HG03439 (cell line): ENCODE measurements at regions not wholly inside any gene's neighbourhood (a gene's known extent, or its start where the extent isn't known, plus 50 kb on each side); places are given as distances from the start of the nearest gene placed in this dataset.
"Not testable (repeated sequence)": the region's sequence is repeated elsewhere in the genome, so short reads cannot be mapped to it uniquely, and the experiment has no call there.

ENCODE experiments used
- ATAC-seq: cut with Tn5 transposase; IDR thresholded peaks from one replicate; pipeline ENCODE4 v1.9.1; 2021; ENCODE audit warnings: mild to moderate bottlenecking, moderate library complexity; ENCODE audit not compliant: unreplicated experiment

- ATAC-seq: no peak
Observed at GRCh38 chr9:82763656-82764055, 299.3 kb downstream of the RASEF start.

GRCh38 chr9:82764061-82764668, 298.8 kb downstream of the RASEF start:
- no peak for ATAC-seq

GRCh38 chr9:82774707-82775231, 288.2 kb downstream of the RASEF start:
- ATAC-seq: not testable (repeated sequence)

GRCh38 chr9:82776508-82776907, 286.4 kb downstream of the RASEF start:
- ATAC-seq: no peak

GRCh38 chr9:82777366-82777765, 285.6 kb downstream of the RASEF start:
- no peak for ATAC-seq

- not testable (repeated sequence) for ATAC-seq
Observed at GRCh38 chr9:82778923-82779322, 284.0 kb downstream of the RASEF start.

- no peak for ATAC-seq
Observed at GRCh38 chr9:82780017-82780416, 282.9 kb downstream of the RASEF start.

- no peak for ATAC-seq
Observed at GRCh38 chr9:82781921-82782392, 281.0 kb downstream of the RASEF start.

- no peak for ATAC-seq
Observed at GRCh38 chr9:82783045-82783444, 279.9 kb downstream of the RASEF start.

GRCh38 chr9:82784589-82784988, 278.4 kb downstream of the RASEF start:
- no peak for ATAC-seq

GRCh38 chr9:82789155-82789824, 273.7 kb downstream of the RASEF start:
- no peak for ATAC-seq

- no peak for ATAC-seq
Observed at GRCh38 chr9:82790875-82791274, 272.1 kb downstream of the RASEF start.

- ATAC-seq: no peak
Observed at GRCh38 chr9:82791692-82792091, 271.2 kb downstream of the RASEF start.

- no peak for ATAC-seq
Observed at GRCh38 chr9:82797534-82797933, 265.4 kb downstream of the RASEF start.

- no peak for ATAC-seq
Observed at GRCh38 chr9:82799286-82799685, 263.7 kb downstream of the RASEF start.

GRCh38 chr9:82805027-82805426, 257.9 kb downstream of the RASEF start:
- ATAC-seq: no peak

- ATAC-seq: no peak
Observed at GRCh38 chr9:82808478-82808877, 254.5 kb downstream of the RASEF start.

GRCh38 chr9:82810915-82811314, 252.0 kb downstream of the RASEF start:
- ATAC-seq: no peak

GRCh38 chr9:82819260-82819659, 243.7 kb downstream of the RASEF start:
- ATAC-seq: no peak

GRCh38 chr9:82820186-82820585, 242.8 kb downstream of the RASEF start:
- ATAC-seq: no peak

GRCh38 chr9:82829818-82830217, 233.1 kb downstream of the RASEF start:
- no peak for ATAC-seq

GRCh38 chr9:82865524-82865923, 197.4 kb downstream of the RASEF start:
- no peak for ATAC-seq
